ENCODE measurements at regions not wholly inside any gene's neighbourhood (a gene's known extent, or its start where the extent isn't known, plus 50 kb on each side); places are given as distances from the start of the nearest gene placed in this dataset.

DNA sequence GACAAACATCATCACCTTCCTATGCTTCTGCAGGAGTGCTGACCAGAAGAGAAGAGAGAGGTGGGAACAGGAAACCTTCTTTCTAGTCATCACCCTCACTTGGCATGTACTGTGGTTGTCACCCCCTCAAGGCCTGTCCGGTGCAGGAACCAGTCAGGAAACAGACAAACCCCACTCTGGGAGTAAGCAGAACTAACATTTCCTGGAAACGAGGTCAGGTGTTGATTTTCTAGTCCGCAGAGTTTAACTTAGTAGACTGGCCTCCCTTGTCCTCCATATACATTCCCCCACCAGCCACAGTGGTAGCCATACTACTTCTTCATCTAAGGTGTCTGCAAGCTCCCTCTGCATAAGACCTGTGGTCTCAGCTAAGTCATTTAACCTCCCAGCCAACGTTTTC is 80.7 kb upstream of the NCAM1 start:
- no peak for TF ChIP-seq POLR2A (IDR thresholded peaks at IDR 0.05; ENCODE audit: low read length)
- TF ChIP-seq GATA1 (IDR thresholded peaks at IDR 0.05; ENCODE audit: low read depth, low read length): no peak

Measured in erythroblast (primary cell).